Muscle of arm (tissue), 1 donor: ENCODE measurements at regions not wholly inside any gene's neighbourhood (a gene's known extent, or its start where the extent isn't known, plus 50 kb on each side); places are given as distances from the start of the nearest gene placed in this dataset.

Source experiments
- DNase-seq: peaks from one replicate; pipeline ENCODE4 v3.0.0-alpha.2; 2013

DNA sequence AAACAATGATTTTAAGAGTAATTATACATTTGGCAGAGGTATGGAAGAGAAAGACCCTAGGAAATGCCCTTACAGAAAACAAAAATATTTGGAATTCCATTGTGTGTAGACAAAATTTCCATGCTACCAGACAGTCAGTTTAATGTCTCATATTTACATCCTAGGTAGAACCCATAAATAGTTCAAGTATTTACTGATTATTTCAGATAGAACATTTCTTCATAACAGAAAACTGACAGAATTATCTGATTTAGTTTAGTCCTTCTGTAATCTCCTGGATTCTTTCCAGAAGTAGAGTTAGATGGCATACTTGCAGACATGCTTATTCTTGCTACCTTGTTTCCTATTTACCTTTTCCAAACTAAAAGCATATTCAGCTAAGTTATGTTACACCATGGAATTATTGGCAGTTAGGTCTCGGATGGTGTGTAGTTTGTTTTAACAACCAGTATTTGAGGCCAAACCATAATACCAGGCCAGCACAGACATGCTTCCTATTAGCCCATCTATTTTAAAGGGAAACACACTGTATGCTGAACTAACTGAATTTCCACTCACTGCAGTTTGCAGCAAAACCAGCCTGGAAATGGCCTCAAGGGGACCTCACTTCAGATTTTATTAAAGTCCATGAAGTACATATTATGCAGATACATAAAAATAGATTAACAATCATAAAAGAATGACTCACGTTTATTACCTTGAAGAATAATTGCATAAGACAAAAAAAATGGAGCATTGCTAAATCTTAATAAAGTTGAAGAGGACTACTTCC lies 126.6 kb upstream of the LRIG3 start:
- no peak for DNase-seq

DNA sequence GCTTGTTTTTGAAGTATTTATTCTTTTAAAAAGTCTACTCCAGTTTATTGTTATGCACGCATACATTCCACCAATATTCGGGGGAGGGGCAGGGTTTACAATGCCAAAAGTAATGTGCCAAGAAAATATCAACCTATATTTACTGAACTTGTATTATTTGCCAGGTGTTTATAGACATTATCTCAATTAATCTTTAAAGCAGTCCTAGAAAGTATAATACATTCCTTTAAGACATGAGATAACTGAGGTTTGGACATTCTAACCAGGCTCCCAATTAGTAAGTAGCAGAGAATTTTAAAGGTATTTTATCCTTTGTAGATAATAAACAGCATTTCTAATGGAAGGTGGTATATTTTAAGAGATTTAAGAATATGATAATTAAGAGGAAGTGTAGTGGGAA lies 124.5 kb upstream of the LRIG3 start:
- DNase-seq = no peak

DNA sequence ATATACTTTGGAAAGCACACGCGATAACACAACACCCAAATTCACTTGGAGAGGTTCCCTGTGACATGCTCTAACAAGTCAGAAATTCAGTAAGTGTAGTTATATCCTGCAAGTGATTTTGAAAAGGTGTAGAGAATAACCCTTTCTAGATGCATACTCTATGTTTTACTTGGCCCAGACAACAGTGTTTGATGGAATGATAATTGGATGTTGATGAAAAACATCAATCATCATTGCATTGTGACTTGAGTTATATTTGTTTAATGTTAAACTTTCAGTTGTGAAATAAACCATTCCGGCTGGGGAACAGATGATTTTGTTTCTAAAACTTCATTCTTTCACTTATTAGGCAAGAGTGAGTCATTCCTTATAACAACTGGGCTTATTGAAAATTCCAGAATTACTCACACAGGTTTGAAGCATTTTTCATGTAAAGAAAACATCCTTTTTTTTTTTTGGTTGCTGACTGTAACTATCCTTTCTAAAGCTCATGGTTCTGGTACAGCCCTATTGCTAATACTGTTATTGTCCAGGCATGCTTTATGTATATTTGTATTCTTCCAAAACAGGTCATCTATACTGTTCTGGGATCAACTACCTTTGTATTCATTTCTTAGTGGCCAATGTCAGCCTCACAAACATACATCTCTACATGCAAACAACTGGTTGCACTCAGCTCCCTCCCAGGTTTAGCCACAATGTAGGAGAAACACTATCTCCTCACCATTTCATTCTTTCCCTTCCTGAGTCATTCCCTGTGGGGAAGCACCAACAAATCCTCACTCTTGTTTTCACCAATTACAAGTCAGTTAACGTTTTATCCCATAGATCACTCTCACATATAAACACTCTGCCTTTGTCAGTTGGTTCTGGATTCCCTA lies 121.2 kb upstream of the LRIG3 start:
- DNase-seq = peak; percentile 48

DNA sequence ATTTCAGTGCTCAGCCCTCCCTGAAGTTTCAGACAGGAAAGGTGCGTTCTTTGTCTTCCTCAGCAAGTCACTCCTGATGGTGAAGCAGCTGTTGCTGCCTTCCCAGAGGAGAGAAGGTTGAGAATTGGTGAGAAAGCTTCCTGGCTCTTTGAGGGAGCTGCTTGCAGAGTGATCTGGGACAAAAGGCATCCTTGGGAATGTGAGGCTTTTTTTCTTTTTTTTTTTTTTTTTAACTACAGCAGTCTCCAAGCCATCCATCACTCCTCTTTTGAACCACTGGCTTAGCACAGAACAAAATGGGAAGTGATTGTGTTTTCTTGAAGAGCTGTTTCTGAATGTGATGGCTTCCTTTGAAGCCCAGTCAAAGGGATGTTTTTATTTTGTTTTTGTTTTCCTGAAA lies 120.4 kb upstream of the LRIG3 start:
- DNase-seq = no peak

DNA sequence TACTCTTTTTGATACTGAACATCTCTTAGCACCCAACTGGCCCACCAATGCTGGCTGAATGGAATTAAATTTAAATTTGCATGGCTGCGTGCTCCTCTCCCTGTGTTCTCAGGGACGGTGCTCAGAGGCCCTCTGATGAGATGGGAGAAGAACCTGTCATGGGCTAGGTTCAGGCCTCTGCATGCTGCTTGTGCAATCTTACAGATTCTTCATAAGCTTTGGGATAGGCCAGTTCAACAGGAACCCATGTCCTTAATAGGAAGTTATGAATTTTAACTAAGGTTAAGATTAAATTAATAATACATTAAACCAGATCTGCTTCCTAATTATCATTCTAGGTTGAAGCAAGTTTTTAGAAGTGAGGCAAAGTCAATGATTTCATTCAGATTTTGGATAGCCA lies 119.7 kb upstream of the LRIG3 start:
- DNase-seq = no peak

DNA sequence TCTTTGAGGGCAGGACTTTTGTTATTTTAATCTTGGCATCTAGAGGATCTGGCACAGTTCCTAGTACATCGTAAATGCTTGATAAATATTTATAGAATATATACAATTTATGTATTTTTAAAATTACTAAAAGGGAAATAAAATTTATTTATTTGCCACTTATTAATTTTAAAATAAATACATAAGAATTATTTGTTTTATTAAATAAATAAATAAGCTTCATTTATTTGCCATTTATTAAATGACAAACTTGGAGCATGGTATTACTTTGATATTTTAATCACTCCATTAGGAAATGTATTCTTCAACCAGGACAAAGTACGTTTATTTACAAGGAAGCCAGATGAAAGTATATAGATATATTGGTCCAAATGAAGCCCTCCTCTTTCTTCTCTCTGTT lies 118.7 kb upstream of the LRIG3 start:
- no peak for DNase-seq

DNA sequence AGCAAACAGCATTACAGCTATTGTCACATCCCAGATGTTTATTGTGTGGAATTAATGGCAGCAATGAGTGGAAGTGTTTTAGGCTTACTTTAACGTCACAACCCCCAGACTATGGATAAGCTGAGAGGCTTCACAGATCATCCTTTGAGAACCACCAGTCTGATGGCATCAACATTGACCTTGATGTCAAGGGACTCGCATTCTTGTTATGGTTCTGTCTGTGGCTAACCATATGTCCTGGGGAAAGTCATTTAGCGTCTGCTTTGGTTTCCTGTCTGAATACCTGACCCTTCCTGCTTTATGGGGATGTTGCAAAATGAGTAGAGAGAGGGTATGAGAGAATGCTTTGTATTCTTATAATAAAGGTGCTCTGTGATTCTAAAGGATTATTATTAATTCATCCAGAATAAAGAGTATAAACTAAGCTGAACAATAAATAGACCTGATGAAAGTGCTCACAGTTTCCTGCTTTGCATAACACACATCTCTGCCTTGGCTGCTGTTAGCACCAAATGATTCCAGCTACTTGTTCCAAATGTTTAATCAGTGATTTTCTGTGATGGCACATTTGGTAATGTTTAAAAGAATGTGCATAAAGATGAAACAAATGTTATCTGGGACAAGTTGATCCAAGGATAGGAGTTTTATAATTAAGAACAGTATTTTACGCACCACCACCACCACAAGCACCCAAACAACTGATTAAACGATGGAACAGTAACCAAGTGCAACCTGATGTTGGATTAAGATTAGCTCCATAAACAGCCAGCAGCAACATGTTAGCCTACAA lies 116.9 kb upstream of the LRIG3 start:
- DNase-seq = no peak

DNA sequence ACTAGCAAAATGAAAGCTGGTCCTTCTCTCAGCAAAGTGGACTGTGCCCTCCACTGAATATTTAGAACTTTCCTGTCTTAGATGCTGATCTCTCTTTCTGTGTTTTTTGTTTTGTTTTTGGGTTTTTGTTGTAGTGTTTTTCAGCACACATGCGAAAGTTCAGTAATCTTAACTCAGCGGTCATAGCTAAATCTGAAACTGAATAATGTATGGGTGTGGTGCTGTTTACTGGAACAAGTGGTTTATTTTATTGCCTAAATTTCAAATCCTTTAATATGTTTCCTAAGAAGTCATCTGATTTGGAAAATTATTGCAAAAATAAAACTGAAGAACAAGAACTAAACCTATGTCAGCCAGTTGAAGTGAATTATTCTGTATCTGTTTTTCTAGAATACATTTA lies 116.0 kb upstream of the LRIG3 start:
- no peak for DNase-seq

DNA sequence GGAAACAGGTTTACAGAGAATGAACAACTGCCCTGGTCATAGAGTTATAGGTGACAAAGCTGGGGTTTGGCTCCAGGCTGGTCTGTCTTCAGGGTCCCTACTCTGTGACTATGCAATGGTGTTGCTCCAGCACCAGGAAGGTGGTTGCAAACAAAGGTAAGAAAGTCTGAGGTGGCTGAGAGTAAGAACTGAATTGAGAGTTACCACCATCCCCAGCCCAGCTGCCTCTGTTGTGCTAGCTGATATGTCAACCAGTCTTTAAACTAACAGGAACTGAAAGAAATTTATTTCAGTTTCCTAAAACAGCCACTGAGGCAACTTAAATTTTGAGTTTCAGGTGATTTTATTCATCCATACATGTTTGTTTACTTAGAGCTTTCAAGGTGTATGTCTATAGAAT lies 111.0 kb upstream of the LRIG3 start:
- DNase-seq = no peak

DNA sequence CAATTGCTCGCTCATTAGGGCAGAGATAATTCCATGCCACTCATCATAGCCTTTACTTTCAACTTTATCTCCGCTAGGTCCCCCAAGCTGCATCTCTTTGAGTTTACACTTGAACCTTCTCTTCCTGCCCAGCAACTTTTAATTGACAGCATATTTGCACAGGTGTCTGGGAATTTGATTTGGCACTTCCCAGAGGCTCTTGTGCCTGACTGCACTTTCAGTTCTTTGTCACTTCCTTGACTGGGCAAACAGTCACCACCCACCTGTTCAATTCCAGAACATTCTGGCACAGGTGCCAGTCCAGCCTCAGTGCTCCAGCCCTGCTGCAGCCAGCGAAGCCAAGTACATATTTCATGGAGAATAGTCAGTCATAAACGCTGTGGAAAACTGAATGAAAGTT lies 110.1 kb upstream of the LRIG3 start:
- no peak for DNase-seq

DNA sequence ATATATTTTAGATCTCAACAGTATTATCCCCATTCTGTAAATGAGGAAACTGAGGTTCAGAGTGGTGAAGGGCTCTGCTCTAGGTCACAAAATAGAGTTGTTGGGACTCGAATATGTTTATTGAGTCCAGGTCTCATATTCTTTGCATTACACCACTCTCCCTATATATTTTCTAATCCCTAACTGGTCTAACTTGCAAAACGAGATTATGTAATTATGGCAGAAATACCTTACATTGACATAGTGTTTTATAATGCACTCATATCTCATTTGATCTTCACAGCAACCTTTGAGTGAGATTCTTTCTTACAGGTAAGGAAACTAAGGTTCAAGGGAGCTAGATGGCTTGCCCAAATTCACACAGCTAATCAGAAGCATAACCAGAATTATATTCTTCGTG lies 106.9 kb upstream of the LRIG3 start:
- DNase-seq = no peak

DNA sequence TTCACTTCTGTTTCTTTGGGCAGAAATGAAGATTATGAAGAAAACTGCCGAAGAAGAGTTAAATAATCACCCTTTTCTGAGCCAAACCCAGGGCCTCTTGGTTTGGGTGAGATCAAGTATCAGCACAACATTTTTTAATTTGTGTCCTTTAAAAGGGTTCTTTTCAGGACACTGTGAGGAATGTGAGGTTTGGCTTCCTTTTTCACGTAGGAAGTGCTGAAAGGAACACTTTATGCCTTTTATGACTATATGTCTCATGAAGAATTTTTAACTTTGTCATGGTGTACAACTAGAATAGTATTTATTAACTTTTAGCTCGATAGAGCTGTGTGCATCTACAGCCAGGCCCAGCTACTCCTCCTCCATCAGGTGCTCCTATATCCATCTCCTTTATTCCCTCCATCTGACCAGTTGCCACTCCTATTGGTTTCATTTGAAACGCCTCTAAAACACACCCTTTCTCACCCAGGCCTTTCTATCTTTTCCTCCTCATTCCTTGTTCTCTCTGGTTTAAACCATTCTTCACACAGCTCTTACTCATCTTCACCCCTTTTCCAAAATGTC lies 103.6 kb upstream of the LRIG3 start:
- DNase-seq = no peak

DNA sequence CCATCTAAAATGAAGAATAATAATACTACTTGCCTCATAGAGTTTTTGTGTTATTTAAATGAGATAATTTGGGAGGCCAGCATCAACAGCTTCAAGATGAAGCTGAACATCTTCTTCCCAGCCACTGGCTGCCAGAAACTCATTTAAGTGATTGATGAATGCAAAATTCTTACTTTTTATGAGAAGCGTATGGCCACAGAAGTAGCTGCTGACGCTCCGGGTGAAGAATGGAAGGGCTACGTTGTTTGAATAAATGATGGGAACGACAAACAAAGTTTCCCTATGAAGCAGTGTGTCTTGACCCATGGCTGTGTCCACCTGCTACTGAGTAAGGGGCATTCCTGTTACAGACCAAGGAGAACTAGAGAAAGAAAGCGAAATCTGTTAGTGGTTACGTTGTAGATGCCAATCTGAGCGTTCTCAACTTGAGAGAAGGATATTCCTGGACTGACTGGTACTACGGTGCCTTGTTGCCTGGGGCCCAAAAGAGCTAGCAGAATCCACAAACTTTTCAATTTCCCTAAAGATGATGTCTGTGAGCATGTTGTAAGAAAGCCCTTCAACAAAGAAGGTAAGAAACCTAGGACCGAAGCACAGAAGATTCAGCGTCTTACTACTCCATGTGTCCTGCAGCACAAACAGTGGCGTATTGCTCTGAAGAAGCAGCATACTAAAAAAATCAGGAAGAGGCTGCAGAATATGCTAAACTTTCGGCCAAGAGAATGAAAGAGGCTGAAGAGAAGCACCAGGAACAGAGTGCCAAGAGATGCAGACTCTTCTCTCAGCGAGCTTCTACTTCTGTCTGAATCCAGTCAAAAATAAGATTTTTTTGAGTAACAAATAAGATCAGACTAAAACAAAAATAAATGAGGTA lies 100.0 kb upstream of the LRIG3 start:
- DNase-seq = no peak

DNA sequence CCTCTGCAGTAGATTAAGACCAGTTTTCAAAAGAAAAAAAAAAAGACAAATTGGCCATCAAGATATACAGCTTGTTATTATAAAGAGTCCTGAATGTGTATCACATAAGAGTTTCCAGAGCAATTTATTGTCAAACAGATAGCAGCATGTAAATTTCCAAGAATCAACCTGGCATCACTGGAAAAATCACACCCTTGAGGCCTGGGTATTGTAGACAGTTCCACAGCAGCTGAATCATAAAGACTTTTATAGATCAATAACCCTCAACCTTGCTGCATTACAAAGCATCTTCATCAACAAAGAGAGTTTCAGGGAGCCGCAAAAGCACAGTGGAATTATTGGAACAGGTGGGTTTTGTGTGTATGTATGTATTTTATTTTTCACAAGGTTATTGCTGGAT lies 94.6 kb upstream of the LRIG3 start:
- DNase-seq = no peak

DNA sequence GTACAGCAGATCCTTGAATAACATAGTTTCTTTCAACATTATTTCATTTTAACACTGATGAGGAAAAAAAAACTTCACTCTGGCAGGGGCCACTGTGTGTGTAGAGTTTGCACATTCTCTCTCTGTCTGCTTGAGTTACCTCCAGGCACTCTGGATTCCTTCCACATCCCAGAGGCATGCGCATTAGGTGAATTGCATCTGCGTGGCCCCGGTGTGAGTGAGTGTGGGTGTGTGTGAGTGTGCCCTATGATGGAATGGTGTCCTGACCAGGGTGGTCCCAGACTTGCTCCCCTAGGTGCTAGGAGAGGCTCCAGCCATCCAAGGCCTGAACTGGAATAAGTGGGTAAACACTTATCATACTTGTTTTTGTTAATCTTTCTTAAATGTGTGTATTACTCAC lies 90.6 kb upstream of the LRIG3 start:
- DNase-seq = no peak

DNA sequence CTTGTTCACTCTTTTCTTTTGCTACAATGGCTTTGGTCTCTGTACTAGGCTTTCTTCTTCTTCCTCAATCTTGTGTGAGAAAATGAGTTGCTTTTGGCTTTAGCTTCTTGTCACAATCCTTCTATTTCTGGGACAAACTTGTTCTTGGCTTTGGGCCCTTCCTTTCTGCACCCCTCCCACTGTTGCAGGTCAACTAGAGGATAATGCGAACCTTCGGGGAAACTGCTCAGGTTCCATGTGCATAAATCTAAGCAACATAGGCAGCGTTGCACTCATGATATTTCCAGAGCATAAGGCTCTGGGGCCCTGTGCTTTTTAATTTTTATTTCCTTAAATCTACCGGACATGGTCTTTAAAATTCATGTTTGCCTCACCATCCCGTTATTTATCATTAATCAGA lies 89.8 kb upstream of the LRIG3 start:
- peak; percentile 58 for DNase-seq

DNA sequence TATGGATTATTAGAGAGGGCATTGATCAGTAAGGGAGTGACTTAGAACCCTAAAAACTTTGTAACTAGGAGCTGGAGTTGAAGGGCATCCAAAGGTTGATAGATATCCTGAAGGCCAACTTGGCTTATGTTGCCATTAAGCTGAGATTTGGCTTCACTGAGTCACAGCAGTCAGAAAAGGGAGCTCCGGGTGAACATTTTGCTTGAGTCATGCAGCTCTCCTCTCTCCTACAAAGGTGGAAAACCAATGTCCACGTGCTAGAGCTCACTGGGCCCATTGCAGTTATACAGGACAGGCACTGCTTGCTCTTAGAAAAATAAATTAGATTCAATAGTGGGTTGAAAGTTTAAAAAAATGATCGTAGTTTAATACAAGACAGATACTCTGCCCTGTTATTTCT lies 87.3 kb upstream of the LRIG3 start:
- no peak for DNase-seq

DNA sequence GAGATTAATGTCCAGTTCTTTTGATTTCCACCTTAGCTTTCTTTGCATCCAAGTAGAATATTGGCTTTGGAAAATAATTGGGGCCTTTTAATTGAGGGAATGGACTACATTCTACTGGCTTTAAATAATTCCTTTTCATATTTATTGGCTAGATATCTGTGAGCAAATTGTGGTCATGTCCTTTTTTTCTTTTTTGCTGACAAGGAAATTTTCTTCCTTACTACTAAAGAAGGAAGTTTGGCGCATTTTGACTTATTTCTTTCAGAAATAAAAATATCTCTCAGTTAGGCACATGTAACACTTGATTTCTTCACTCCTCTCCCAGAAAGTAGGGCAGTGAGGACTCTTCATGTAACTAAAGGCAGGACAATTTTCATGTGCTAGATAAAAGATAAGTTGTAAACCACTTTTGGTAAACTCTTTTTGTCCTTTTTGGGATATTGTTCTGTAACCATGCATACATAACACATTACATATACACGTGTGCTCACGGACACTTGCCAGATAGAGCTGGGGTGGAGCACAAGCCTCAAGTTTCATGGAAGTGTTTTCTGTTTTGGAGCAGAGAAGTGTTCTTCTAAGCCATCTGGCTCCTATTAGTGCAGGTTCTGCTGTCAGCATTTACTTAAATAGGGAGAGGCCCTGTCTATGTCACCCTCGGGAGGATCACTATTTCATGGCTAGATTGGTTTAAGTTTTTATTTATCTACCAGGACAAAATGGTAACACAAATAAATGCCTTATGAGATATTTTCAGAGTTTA lies 85.1 kb upstream of the LRIG3 start:
- DNase-seq = peak; percentile 90

DNA sequence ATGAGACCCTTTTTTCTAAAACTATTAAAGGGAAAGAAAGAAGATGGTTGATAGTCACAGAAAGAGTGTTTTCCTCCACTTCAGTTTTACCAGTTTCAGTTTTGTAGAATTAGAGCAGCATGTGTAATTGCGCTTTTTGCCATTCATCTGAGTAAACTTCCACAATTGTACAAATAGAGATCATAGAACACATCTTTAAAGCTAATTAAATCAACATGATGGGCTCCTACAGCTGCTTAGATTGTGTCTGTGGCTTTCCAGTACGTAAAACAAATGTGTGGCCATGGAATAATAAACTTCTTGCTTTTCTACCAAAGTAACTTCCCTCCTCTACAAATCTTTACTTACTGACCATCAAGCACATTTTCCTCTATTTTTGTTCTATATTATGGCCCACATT lies 84.2 kb upstream of the LRIG3 start:
- DNase-seq = no peak

DNA sequence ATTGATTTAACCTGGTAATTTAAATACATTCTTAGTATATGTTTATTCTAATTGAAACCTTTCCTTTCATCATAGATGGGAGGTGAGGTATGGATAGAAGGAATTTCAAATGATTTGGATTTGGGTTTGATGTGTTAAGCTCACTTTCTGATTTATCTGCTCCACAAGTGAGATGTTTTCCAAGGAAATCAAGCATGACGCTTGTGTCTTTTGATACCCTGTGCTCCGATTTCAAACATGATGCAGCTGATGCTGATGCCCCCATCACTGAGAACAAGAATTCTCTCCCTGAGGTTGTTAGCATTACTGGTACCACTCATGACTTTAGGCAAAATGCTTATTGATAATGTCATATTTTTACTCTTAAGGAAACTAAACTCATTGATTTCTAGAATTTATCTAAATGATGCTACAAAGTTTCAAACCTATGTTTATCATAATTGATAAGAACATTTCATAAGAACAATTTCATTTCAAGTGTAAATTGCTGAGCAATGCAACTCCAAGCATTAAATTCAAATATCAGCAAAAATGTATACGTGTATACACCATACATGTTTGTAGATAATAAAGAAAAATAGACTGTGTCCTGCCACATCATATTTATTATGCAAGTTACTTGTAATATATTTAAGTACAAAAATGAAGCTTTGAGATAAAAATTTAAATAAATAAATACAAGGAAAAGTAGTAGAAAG lies 75.5 kb upstream of the LRIG3 start:
- no peak for DNase-seq
